Nephron (organoid): ENCODE measurements at regions not wholly inside any gene's neighbourhood (a gene's known extent, or its start where the extent isn't known, plus 50 kb on each side); places are given as distances from the start of the nearest gene placed in this dataset.
"Not testable (repeated sequence)": the region's sequence is repeated elsewhere in the genome, so short reads cannot be mapped to it uniquely, and the experiment has no call there.

Source experiments
- H3K27ac Mint-ChIP-seq, 3 experiments: 2 replicates each; pipeline ENCODE4 v1.8.0; 2020; ENCODE audit warnings: mixed read lengths in 3 of 3, mild to moderate bottlenecking in 2 of 3, moderate library complexity in 1 of 3
- H3K27me3 Mint-ChIP-seq: 2 replicates; pipeline ENCODE4 v1.8.0; 2021; ENCODE audit warnings: low read depth, mild to moderate bottlenecking, moderate library complexity, mixed read lengths
- H3K36me3 Mint-ChIP-seq: 2 replicates; pipeline ENCODE4 v1.8.0; 2020; ENCODE audit warnings: low read depth, mixed read lengths
- H3K4me1 Mint-ChIP-seq: 2 replicates; pipeline ENCODE4 v1.8.0; 2020; ENCODE audit warnings: mixed read lengths
- H3K4me3 Mint-ChIP-seq, 3 experiments: 2 replicates each; pipeline ENCODE4 v1.8.0; 2020; ENCODE audit warnings: mild to moderate bottlenecking in 3 of 3, mixed read lengths in 3 of 3, moderate library complexity in 2 of 3
- H3K9me3 Mint-ChIP-seq: 2 replicates; pipeline ENCODE4 v1.8.0; 2020; ENCODE audit warnings: mixed read lengths
- CTCF ChIP-seq, 3 experiments: fragments of 200-600 bp; sonication (generic); IDR thresholded peaks; one replicate each; pipeline ENCODE4 v1.5.0; 2021; ENCODE audit warnings: antibody characterized with exemption in 3 of 3; ENCODE audit not compliant: unreplicated experiment in 3 of 3

DNA sequence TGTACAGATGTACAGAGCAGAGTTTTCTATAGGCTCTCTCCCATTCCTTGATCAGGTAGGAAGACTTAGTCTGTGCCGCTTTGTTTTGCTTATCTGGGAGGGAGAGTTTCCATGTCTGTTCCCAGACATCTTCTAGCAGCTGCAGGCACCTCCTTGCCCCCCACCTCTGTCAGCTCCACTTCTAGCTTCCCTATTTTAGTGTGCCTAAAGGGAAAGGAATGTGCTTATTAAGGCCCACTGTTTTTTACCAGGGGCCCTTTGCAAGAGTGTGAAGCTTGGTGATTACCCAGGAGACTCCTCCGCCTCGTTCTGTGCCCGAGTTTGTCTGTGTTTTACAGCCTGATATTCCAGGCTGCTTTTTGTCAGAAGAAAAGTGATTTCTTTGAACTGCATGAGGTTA is 1984.4 kb downstream of the OLFM4 start:
- Mint-ChIP-seq H3K27me3 (no peaks in the 10 kb centered on the region), H3K27ac (peak overlapping the region; percentile 30 to 92 (median 85)), H3K4me1 (peaks cover 7% of the 10 kb centered on the region), H3K4me3 (peak overlapping the region in 1 of 3 experiments; percentile 4), H3K9me3 (no peaks in the 10 kb centered on the region), H3K36me3 (no peaks in the 10 kb centered on the region)
- no peak for TF ChIP-seq CTCF (IDR thresholded peaks at IDR 0.05; ENCODE audit: unreplicated experiment in 3 of 3)

DNA sequence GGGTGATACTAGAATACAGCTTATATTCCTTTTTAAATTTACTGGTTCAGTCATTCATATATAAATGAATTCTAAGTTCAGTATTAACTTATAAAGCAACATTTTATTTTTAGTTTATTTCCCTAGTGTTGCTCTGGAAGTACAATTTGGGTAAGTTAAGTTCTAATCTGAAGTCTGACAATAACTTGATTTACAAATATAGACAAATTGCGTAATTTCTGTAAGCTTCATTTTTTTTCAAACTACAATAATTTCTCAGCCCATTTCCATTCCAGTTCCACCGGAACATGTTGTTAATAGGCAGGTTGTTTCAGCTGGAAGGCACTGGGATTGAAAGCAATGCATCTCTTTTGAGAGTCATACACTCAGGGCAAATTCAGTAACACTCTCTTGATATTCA is 2000.7 kb downstream of the OLFM4 start:
- Mint-ChIP-seq H3K4me1 (no peaks in the 10 kb centered on the region), H3K27me3 (no peaks in the 10 kb centered on the region), H3K27ac (no peak overlapping the region), H3K9me3 (peaks cover 7% of the 10 kb centered on the region), H3K4me3 (no peak overlapping the region), H3K36me3 (no peaks in the 10 kb centered on the region)
- no peak for TF ChIP-seq CTCF (IDR thresholded peaks at IDR 0.05; ENCODE audit: unreplicated experiment in 3 of 3)

GRCh38 chr13:55038230-55038629 is 2009.6 kb downstream of the OLFM4 start:
- H3K9me3 Mint-ChIP-seq, result peaks cover 2% of the 10 kb centered on the region
- no peak for TF ChIP-seq CTCF (IDR thresholded peaks at IDR 0.05; ENCODE audit: unreplicated experiment in 3 of 3)
- H3K27ac Mint-ChIP-seq, result no peak overlapping the region
- no peaks in the 10 kb centered on the region for H3K27me3 Mint-ChIP-seq
- H3K36me3 Mint-ChIP-seq, result no peaks in the 10 kb centered on the region
- H3K4me3 Mint-ChIP-seq, result no peak overlapping the region
- H3K4me1 Mint-ChIP-seq, result no peaks in the 10 kb centered on the region

GRCh38 chr13:55053891-55054550 is 2025.4 kb downstream of the OLFM4 start:
- H3K4me1 Mint-ChIP-seq, result not testable (repeated sequence)

DNA sequence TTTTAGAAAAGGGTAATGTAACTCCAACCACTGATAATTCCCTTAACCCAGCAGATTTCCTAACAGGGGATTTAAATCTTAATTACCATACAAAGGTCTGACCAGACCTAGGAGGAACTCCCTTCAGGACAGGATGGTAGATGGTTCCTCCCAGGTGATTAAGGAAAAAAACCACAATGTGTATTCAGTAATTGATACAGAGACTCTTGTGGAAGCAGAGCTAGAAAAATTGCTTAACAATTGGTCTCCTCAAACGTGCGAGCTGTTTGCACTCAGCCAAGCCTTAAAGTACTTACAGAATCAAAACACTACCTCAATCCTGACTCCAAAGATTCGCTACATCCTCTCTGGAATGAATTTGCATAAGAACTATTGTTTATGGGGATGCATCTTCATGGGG is 2027.1 kb downstream of the OLFM4 start:
- peaks cover 13% of the 10 kb centered on the region for H3K9me3 Mint-ChIP-seq
- H3K4me3 Mint-ChIP-seq, H3K36me3 Mint-ChIP-seq, H3K27ac Mint-ChIP-seq, H3K4me1 Mint-ChIP-seq, H3K27me3 Mint-ChIP-seq: not testable (repeated sequence)

More at GRCh38 chr13:55053891-55054550, 2025.4 kb downstream of the OLFM4 start:
- H3K27ac Mint-ChIP-seq, H3K4me3 Mint-ChIP-seq, H3K27me3 Mint-ChIP-seq, H3K36me3 Mint-ChIP-seq: not testable (repeated sequence)
- peaks cover 13% of the 10 kb centered on the region for H3K9me3 Mint-ChIP-seq

DNA sequence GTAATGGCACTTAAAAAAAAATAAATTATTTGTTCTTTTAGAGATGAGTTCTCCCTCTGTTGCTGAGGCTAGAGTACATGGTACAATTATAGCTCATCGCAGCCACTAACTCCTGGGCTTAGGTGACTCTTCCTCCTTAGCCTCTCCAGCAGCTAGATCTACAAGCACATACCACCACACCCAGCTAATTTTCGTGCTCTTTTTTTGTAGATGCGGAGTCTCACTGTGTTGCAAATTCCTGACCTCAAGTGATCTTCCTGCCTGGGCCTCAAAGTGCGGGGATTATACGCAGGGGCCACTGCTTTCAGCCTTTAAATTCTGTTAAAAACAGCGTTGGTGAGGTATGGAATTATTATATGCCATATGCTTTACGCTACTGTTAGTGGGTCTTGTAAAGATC is 2034.0 kb downstream of the OLFM4 start:
- no peak for TF ChIP-seq CTCF (IDR thresholded peaks at IDR 0.05; ENCODE audit: unreplicated experiment in 3 of 3)
- Mint-ChIP-seq H3K4me1 (no peaks in the 10 kb centered on the region), H3K27me3 (no peaks in the 10 kb centered on the region), H3K9me3 (peaks cover 2% of the 10 kb centered on the region), H3K36me3 (no peaks in the 10 kb centered on the region), H3K4me3 (no peak overlapping the region), H3K27ac (no peak overlapping the region)

GRCh38 chr13:55067946-55068345 is 2039.3 kb downstream of the OLFM4 start:
- no peak overlapping the region for H3K27ac Mint-ChIP-seq
- TF ChIP-seq CTCF (IDR thresholded peaks at IDR 0.05; ENCODE audit: unreplicated experiment in 3 of 3), result no peak
- no peaks in the 10 kb centered on the region for H3K27me3 Mint-ChIP-seq
- H3K36me3 Mint-ChIP-seq, result no peaks in the 10 kb centered on the region
- H3K9me3 Mint-ChIP-seq, result no peaks in the 10 kb centered on the region
- H3K4me1 Mint-ChIP-seq, result no peaks in the 10 kb centered on the region
- H3K4me3 Mint-ChIP-seq, result no peak overlapping the region
